GM13977 (cell line): ENCODE measurements at regions not wholly inside any gene's neighbourhood (a gene's known extent, or its start where the extent isn't known, plus 50 kb on each side); places are given as distances from the start of the nearest gene placed in this dataset.

Experiments
- DNase-seq: peaks from one replicate; pipeline ENCODE4 v3.0.0; 2012; ENCODE audit warnings: low spot score
- in situ Hi-C: fragments of 300-500 bp; cut with MboI; formaldehyde crosslinking; loops from one replicate; pipeline ENCODE4 v1.12.0; 2022; ENCODE audit warnings: low sequenced_read_pairs, low pct_unique_long_range_greater_than_20kb, mixed read lengths, inconsistent platforms; ENCODE audit not compliant: unreplicated experiment
- TF ChIP-seq, protein P1 (sequence below): IDR thresholded peaks from 2 replicates; pipeline ENCODE4 v1.5.1; 2012; ENCODE audit warnings: mild to moderate bottlenecking, control low read depth; ENCODE audit not compliant: insufficient read depth; ENCODE audit errors: extremely low read depth, missing control alignments

DNA sequence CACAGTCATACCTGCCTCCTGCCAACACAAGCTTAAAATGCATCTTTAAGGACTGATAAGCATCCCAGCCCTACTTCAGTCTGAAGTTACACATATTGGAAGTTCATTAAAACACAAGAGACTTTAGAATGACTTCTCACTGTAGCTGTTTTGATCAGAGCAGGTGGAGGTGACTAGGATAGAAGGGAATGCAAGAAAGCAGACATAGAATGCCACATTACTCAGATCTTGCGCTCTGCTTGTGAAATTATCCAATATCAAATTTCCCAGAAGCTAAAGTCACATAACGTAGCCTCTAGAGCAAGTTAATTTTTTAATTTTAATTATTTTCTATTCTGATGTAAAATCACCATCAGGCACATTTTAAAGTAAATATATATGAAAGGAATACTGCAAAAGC lies 306.5 kb downstream of the PLOD2 start:
- in situ Hi-C loops, result no loop called here
- TF ChIP-seq, protein P1, sequence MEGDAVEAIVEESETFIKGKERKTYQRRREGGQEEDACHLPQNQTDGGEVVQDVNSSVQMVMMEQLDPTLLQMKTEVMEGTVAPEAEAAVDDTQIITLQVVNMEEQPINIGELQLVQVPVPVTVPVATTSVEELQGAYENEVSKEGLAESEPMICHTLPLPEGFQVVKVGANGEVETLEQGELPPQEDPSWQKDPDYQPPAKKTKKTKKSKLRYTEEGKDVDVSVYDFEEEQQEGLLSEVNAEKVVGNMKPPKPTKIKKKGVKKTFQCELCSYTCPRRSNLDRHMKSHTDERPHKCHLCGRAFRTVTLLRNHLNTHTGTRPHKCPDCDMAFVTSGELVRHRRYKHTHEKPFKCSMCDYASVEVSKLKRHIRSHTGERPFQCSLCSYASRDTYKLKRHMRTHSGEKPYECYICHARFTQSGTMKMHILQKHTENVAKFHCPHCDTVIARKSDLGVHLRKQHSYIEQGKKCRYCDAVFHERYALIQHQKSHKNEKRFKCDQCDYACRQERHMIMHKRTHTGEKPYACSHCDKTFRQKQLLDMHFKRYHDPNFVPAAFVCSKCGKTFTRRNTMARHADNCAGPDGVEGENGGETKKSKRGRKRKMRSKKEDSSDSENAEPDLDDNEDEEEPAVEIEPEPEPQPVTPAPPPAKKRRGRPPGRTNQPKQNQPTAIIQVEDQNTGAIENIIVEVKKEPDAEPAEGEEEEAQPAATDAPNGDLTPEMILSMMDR, result no peak
- no peak for DNase-seq

DNA sequence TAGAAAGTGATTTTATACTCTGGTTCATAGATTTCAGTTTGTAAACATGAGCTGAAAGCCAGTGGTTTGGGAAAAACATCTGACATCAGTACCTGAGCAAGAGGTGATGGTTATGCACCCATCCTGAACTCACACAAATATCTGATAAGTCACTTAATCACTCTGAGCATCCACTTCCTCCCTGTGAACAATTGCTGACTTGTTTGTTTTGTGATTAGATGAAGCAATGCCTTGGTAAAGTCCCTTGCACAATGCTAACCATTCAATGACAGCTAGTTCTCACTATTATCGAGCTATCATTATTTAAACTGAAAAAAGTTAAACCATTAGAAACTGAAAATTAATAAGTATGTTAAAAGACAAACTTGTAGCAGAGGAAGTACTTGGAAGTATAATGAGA lies 303.0 kb downstream of the PLOD2 start:
- TF ChIP-seq, protein P1, result no peak
- DNase-seq, result no peak
- in situ Hi-C loops, result no loop called here

DNA sequence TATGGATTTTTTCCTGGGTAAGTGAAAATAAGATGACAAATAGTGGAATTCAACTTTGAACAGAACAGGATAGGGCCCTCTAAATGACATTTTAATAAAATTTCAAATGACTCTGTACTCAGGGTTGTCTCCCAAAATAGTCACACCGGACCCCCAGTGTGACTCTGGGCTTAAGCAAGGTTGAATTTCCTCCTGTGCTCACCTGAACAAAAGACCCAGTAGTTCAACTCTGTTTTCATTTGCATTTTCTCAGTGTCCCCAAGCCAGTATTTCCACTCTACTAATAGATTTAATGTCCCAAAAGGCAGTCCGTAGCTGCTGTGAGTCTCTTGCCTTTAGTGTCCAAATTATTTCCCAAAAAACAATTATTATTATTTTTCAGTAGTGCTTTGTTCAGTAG lies 296.6 kb downstream of the PLOD2 start:
- no peak for DNase-seq
- TF ChIP-seq, protein P1, result no peak
- in situ Hi-C loops, result no loop called here

DNA sequence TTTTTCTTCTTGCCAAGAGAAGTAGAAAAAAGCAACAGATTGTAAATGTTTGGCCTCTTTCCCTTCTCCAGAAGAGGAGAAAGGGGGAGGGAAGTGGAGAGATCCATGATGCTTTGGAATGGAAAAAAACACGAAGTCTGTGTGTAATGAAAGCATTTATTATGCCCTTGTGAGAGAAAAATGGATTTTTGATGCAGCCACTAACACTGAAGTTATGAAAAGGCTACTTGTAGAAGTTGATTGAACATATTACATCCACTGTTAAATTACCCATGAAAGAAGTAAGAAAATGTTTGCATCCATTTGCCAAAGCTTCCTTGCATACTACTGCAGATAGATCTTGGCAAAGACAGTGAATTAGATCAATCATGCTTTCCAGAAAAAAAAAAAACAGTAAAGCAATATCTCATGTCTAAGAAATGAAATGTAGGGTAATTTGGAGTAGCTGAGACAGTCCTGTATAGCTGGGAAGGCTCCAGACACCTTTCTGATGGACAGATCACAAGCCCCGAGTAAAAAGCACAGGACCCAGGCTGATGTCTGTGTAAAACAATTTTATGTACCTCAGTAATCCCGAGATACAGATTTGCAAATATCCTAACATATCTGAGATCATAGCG lies 295.5 kb downstream of the PLOD2 start:
- in situ Hi-C loops, result no loop called here
- no peak for DNase-seq
- TF ChIP-seq, protein P1, result no peak

DNA sequence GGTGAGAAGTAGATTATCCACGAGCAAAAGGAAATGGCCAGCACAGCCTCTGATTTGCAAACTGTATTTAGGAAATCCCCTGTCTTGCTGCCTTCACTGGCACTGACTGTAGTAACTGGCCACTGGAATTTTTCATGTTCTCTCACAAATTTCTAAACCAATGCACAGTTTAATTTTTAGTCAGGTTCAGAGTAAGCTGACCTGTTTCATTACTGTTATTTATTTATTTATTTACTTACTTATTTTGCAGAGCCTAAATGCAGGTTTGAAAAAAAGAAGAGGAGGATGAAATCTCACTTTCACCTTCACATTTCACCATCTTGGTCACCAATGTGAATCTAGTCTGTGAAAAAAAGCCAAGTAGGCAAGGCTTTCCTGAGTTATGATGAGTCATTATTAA lies 291.0 kb downstream of the PLOD2 start:
- DNase-seq, result peak; percentile 7
- TF ChIP-seq, protein P1, result no peak
- in situ Hi-C loops, result no loop called here

DNA sequence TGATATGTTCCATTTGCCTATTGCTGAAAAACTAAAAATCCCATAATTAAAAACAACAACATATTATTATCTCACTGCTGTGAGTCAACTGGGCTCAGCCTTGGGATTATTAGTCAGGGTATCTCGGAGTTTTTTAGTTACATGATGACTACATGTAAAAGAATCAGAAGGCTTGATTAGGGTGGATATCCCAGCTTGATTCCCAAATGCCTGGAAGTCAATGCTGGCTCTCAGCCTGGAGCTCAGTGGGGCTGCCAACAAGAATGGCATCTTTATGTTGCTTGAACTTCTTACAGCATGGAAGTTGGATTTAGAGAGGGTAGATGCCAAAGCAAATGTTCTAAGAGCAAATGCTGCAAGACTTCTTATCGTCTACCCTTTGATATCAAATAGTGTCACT lies 278.5 kb downstream of the PLOD2 start:
- TF ChIP-seq, protein P1, result no peak
- in situ Hi-C loops, result no loop called here
- no peak for DNase-seq
